ENCODE measurements at regions not wholly inside any gene's neighbourhood (a gene's known extent, or its start where the extent isn't known, plus 50 kb on each side); places are given as distances from the start of the nearest gene placed in this dataset.

DNA sequence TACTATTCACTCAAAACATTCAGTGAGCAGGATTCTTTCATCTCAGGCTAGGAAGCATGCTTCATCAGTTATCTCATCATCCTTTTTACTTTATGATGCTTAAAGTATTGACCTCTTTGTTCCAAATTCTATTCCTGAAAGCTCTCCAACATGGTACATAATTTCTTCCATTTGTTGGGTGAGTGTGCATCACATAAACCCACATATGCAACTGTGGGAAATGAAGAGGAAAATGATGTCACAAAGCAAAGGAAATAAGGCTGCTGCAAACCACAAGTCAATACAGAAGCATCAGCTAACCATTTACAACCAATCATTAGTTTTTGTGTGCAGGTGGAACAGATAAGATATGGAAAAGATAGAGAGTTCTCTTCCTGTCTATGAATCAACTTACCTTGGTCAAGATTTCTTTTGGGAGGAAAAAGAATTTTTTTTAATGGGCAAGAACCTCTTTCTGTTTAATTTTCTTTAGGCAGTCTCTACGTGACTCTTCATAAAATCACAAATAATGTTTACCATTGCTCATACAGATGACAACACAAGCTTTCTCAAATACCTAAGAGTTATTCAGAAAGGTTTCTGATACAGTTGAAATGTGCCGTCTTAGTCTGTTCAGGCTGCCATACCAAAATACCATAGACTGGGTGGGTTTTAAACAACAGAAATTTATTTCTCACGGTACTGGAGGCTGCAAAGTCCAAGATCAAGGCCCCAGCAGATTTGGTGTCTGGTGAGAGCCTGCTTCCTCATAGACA, 259.9 kb downstream of the ADGRG6 start:
- no peak for DNase-seq (ENCODE audit: low read depth)

GRCh38 chr6:142562865-142563264, 261.1 kb downstream of the ADGRG6 start:
- no peak for DNase-seq (ENCODE audit: low read depth)

DNA sequence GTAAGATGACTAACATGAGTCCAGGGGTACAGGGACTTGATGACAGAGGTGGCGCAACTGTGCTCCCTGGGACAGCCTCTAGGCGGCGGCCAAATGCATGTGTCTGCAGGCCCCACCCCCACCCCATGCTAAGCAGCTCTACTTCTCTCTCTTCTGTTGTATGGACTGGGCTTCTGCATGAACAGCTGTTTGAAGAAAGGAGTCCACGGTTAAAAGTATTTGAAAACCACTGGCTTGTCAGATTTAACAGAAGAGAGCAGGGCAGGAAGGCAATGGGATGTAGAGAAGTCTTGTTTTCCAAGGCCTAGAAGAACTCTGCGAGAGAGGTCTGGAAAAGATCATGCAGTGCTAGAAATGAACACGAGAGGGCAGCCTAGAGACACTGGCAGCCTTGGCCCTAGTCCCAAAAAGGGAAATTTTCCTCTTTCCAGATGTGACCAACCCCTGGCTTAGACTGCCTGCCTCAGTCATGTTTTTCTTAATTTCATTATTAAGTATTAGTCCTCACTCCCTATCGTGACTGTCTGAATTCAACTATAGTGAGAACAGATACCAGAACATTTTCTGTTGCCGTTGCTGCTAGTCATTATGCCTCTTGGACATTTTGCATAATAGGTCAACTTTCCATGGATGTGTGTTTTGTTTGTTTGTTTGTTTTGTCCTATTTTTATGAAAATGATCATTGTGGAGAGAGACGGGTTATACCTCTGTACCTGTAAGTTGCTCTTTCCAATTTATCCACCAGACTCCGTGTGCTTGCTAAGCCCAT, 265.0 kb downstream of the ADGRG6 start:
- no peak for DNase-seq (ENCODE audit: low read depth)

DNA sequence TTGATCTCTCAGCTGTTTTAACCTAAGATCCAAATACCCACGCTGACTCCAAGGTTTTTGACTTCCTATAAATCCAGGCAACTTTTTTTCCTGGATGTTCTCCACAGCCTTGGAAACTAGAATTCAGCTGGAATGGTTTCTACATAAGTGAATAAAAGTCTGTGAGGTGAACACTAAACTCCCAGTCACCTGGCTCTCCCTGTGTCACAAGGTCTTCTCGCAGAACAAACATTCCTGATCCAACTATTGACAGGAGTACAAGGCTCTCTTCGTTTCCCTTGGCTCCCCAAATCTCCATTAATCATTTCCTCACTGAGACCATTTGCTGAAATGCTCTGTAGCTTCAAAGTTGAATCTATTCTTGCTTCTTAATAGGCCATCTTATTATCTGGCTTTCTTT, 265.7 kb downstream of the ADGRG6 start:
- DNase-seq (ENCODE audit: low read depth), result no peak

- peak; percentile 72 for DNase-seq (ENCODE audit: low read depth)
These were observed 267.2 kb downstream of the ADGRG6 start for GRCh38 chr6:142568857-142569597.

DNA sequence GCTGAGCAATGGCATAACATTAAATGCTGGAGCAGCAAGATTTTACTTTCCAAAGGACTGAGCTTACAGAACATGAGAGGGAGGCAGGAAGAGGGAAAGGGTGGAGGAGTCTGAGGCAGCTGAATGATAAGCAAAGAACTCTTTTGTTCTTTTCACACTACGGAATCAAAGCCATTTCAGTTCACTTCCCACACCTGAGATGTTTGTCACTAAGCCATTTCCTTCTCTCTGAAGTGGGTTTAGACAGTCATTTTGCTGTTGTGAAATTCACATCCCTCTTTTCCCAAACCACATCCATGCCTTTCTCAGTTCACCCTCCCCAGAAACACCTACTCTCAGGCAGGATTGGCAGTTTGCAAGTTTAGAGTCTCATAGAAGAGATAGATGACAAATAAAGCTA, 267.9 kb downstream of the ADGRG6 start:
- no peak for DNase-seq (ENCODE audit: low read depth)

- peak; percentile 79 for DNase-seq (ENCODE audit: low read depth)
These were observed 268.4 kb downstream of the ADGRG6 start for GRCh38 chr6:142570221-142570671.

GRCh38 chr6:142592876-142593275, 291.1 kb downstream of the ADGRG6 start:
- no peak for DNase-seq (ENCODE audit: low read depth)

DNA sequence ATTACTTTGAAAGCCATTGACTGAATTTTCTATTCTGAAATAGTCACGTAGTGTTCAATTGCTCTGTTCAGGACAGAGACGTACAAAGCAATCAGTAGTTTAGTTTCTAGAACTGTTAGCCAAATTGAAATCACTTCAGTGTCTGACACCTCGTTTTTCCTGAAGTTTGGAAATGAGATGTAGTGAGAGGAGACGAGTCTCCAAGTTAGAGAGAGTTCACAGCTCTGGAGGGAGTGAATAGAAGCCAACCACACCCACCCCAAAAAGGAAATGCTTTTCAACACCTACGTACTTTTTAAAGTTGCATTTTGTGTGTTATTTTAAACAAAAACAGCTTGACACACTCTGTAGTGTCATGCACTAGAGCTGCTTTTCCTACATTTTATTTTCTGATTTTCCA, 296.0 kb downstream of the ADGRG6 start:
- DNase-seq (ENCODE audit: low read depth), result no peak

GRCh38 chr6:142601427-142601826, 299.6 kb downstream of the ADGRG6 start:
- DNase-seq (ENCODE audit: low read depth), result no peak

GRCh38 chr6:142602972-142603371, 301.2 kb downstream of the ADGRG6 start:
- DNase-seq (ENCODE audit: low read depth), result no peak

DNA sequence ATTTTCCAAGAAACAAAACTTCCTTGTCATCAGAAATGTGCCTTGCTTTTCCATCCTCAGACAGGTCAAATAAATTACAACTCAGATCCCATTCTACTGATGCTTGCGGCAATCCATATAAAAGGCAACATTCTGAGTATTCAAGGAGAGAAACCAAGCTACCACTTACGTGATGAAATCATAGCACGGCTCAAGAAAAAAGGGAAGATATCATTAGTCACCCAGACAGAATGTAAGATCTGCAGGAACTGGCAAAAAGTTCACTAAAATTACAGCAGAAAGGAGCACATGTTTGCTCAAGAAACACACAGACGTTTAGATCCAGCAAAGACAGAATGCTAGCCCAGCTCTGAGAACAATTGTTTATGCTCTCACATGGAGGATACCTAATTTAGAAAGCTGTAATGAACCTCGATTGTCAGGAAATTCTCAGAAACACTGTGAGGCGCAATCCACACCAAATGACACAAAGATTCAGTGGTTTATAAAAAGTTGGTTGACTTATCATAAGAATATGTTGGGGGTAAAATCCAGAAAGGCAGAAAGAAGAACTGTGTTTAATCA, 304.2 kb downstream of the ADGRG6 start:
- DNase-seq (ENCODE audit: low read depth), result peak; percentile 43

- DNase-seq (ENCODE audit: low read depth), result no peak
These were observed 311.1 kb downstream of the ADGRG6 start for GRCh38 chr6:142612956-142613355.

GRCh38 chr6:142613981-142614380, 312.2 kb downstream of the ADGRG6 start:
- no peak for DNase-seq (ENCODE audit: low read depth)

- no peak for DNase-seq (ENCODE audit: low read depth)
These were observed 315.4 kb downstream of the ADGRG6 start for GRCh38 chr6:142617158-142617557.

GRCh38 chr6:142621822-142622221, 320.0 kb downstream of the ADGRG6 start:
- no peak for DNase-seq (ENCODE audit: low read depth)

DNA sequence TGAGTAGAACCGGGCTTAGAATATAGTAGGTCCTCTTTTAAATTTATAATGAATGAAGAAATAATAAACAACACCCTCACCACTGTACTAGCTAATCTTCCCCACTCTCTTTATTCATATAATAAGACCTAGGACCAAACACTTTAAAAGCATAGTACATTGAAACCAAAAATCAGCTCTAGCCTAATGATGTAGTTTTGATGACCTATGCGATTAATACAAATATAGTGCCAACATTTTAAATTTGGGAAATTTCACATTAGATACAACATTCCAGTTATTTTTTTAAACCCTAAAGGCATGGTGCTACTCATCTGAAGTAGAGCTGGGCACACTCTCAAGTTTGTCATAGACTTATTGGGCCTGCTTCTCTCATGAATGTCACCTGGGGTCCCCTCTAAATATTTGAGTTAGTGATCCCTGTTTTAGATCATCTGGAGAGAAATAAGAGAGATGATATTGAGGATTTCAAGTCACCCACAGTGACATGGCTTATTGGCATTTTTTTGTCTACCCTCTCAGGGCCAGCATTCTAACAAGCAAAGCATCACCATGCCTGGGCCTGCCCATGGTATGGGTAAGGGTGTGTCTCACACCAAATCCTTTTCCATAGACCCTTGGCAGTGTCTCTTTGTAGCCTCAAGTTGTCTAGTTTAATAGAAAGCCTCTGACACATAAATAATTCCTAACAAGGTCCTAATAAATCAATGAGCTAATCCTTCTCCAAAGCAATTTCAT, 319.8 kb downstream of the HIVEP2 start:
- DNase-seq (ENCODE audit: low read depth), result no peak

DNA sequence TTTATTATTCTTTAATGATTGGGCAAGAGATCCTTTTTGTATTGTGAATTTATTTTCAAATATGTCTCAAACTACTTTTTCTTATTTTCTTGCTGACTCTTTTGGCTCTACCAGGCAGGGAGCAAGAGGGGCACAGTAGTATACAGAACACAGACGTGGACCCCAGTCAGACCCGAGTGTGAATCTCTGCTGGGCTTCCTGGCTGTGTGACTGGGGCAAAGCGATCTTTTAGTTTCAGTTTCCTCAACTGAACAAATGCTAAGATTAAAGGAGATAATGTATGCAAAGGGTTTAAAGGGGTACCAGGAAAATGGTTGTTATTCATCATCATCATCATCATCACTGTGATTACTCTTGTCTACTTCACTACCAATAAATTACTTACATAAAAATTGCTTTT, 317.5 kb downstream of the HIVEP2 start:
- DNase-seq (ENCODE audit: low read depth), result no peak

DNA sequence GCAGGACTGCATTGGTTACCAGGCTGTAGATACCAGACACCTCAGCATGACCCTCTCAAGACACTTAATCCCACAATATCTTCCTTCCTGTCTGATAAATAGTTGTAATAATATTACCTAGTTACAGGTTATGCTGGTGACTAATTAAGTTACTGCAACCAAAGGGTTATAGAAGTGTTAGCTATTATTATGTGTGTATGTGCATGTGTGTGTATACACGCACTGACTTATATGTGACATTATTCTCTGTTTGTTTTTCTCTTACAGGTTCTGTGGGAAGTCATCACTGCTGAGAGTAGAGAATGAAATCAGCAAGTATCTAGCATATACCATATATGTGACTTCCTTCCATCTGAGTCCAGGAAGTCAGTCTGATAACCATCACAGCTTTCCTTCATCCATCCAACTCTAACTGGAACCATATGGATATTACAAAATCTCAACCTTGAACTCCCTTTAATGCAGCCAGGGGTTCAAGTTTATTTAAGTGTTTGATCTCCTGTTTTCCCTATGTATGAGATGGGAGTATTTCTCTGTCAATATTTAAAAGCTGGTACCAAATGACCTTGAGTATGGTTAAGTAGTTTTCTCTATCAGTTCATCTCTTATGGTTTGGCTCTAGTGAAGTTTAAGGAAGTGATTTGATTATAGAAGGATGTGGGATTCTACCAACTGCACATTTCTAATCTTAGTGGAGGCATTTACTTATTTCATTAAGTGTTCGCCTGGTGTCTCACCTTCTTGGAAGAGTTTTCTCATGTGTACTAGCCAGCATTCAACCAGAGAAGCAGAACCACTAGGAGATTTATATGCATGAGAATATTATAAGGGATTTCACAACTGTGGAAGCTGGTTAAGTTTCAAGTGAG, 313.2 kb downstream of the HIVEP2 start:
- no peak for DNase-seq (ENCODE audit: low read depth)

DNA sequence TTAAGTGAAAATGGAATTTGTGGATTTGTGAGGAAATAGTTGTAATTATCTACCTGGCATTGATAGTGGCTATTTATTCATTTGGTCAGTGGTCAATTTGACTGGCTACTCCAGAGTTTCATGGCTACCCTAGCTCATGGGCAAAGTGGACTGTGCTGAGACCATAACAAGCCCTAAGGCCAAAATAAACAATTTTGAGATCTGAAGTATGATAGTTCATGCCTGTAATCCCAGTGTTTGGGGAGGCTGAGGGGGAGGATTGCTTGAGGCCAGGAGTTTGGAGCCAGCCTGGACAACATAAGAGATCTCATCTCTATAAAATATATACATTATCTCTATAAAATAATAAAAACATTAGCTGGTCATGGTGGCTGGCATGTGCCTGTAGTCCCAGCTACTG, 311.7 kb downstream of the HIVEP2 start:
- DNase-seq (ENCODE audit: low read depth), result no peak

GRCh38 chr6:142635130-142635529, 309.8 kb downstream of the HIVEP2 start:
- peak; percentile 26 for DNase-seq (ENCODE audit: low read depth)

All from non-pigmented ciliary epithelial cell (primary cell).